NB4 (cell line): ENCODE measurements at regions not wholly inside any gene's neighbourhood (a gene's known extent, or its start where the extent isn't known, plus 50 kb on each side); places are given as distances from the start of the nearest gene placed in this dataset.

Experiments
- DNase-seq: peaks from one replicate; pipeline ENCODE4 v3.0.0; 2010; ENCODE audit warnings: low read depth
- H3K4me3 ChIP-seq: one replicate; pipeline ENCODE4 v1.5.1; 2011; ENCODE audit warnings: mild to moderate bottlenecking, low read depth, low read length, moderate library complexity
- CTCF ChIP-seq: IDR thresholded peaks from one replicate; pipeline ENCODE4 v1.5.1; 2012; ENCODE audit warnings: low read depth, low read length
- MAX ChIP-seq: IDR thresholded peaks from 2 replicates; pipeline ENCODE4 v1.6.1; 2011; ENCODE audit warnings: low read depth, low read length
- MYC ChIP-seq: IDR thresholded peaks from 2 replicates; pipeline ENCODE4 v1.6.1; 2011; ENCODE audit warnings: low read depth, low read length
- POLR2A ChIP-seq: IDR thresholded peaks from 2 replicates; pipeline ENCODE4 v1.6.1; 2011; ENCODE audit warnings: mild to moderate bottlenecking; ENCODE audit not compliant: insufficient read length; ENCODE audit errors: extremely low read depth

- H3K4me3 ChIP-seq: no peak overlapping the region
- TF ChIP-seq MAX: no peak
- no peak for TF ChIP-seq MYC
- TF ChIP-seq POLR2A: no peak
- no peak for TF ChIP-seq CTCF
- no peak for DNase-seq
Observed at GRCh38 chr20:43287637-43288036, 97.9 kb upstream of the PTPRT start.

- H3K4me3 ChIP-seq: no peak overlapping the region
- TF ChIP-seq POLR2A: no peak
- TF ChIP-seq MYC: no peak
- no peak for TF ChIP-seq CTCF
- TF ChIP-seq MAX: no peak
- DNase-seq: no peak
Observed at GRCh38 chr20:43285170-43285569, 95.5 kb upstream of the PTPRT start.

GRCh38 chr20:43284486-43284885 lies 94.8 kb upstream of the PTPRT start:
- DNase-seq: no peak
- no peak overlapping the region for H3K4me3 ChIP-seq
- TF ChIP-seq CTCF: no peak

- DNase-seq: no peak
- no peak for TF ChIP-seq POLR2A
- no peak for TF ChIP-seq MAX
- no peak for TF ChIP-seq MYC
- TF ChIP-seq CTCF: no peak
Observed at GRCh38 chr20:43283126-43283525, 93.4 kb upstream of the PTPRT start.

GRCh38 chr20:43271980-43272379 lies 82.3 kb upstream of the PTPRT start:
- H3K4me3 ChIP-seq: no peak overlapping the region
- no peak for TF ChIP-seq CTCF
- no peak for TF ChIP-seq MAX
- no peak for TF ChIP-seq MYC
- no peak for TF ChIP-seq POLR2A
- no peak for DNase-seq

More at GRCh38 chr20:43283126-43283525, 93.4 kb upstream of the PTPRT start:
- no peak overlapping the region for H3K4me3 ChIP-seq

- DNase-seq: no peak
- TF ChIP-seq POLR2A: no peak
- no peak for TF ChIP-seq MYC
- no peak for TF ChIP-seq CTCF
- no peak for TF ChIP-seq MAX
- H3K4me3 ChIP-seq: no peak overlapping the region
Observed at GRCh38 chr20:43265449-43265848, 75.7 kb upstream of the PTPRT start.
